SK-N-SH treated with all-trans-retinoic acid at 6 μM for 48 hours (cell line): ENCODE measurements at regions not wholly inside any gene's neighbourhood (a gene's known extent, or its start where the extent isn't known, plus 50 kb on each side); places are given as distances from the start of the nearest gene placed in this dataset.

ENCODE experiments used
- TCF4 ChIP-seq: fragments of 250-450 bp; sonication (Bioruptor Pico); IDR thresholded peaks from 2 replicates; pipeline ENCODE4 v1.8.0; 2021; ENCODE audit warnings: mild to moderate bottlenecking, moderate library complexity, borderline replicate concordance
- TOX ChIP-seq: fragments of 250-450 bp; sonication (Bioruptor Pico); IDR thresholded peaks from 2 replicates; pipeline ENCODE4 v1.8.0; 2021; ENCODE audit warnings: mild to moderate bottlenecking, moderate library complexity, borderline replicate concordance
- ZFP30 ChIP-seq: fragments of 450-650 bp; formaldehyde crosslinking; IDR thresholded peaks from 2 replicates; pipeline ENCODE4 v1.5.0; 2022; ENCODE audit warnings: mild to moderate bottlenecking, moderate library complexity
- ZNF70 ChIP-seq: fragments of 450-650 bp; formaldehyde crosslinking; IDR thresholded peaks from 2 replicates; pipeline ENCODE4 v1.5.0; 2020; ENCODE audit warnings: mild to moderate bottlenecking, moderate library complexity
- TF ChIP-seq, protein P1 (sequence below): fragments of 250-450 bp; sonication (Bioruptor Pico); IDR thresholded peaks from 2 replicates; pipeline ENCODE4 v1.5.1; 2021; ENCODE audit warnings: mild to moderate bottlenecking, moderate library complexity

DNA sequence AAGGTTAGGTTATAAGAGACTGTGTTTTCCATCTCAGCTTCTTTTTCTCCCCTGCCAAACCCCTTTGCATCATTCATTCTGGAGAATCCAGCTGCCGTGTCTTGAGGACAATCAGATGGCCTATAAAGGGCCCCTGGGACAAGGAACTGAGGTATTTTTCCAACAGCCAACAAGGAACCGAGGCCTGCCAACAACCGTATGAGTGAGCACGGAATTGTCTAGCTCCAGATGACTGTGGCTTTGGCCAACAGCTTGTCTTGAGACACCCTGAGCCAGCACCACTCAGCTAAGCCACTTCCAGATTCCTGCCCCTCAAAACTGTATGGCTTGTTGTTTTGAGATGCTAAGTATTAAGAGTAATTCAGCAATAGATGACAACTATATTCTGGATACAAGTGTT, 433.7 kb upstream of the HSF2 start:
- TF ChIP-seq TOX (CRISPR knock-in tag) (no peak), ZFP30 (CRISPR knock-in tag) (no peak), TCF4 (CRISPR knock-in tag) (no peak), ZNF70 (CRISPR knock-in tag) (no peak)
- TF ChIP-seq, protein P1, sequence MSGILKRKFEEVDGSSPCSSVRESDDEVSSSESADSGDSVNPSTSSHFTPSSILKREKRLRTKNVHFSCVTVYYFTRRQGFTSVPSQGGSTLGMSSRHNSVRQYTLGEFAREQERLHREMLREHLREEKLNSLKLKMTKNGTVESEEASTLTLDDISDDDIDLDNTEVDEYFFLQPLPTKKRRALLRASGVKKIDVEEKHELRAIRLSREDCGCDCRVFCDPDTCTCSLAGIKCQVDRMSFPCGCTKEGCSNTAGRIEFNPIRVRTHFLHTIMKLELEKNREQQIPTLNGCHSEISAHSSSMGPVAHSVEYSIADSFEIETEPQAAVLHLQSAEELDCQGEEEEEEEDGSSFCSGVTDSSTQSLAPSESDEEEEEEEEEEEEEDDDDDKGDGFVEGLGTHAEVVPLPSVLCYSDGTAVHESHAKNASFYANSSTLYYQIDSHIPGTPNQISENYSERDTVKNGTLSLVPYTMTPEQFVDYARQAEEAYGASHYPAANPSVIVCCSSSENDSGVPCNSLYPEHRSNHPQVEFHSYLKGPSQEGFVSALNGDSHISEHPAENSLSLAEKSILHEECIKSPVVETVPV (CRISPR knock-in tag), result no peak
